Mesothelial cell of epicardium (in vitro differentiated cells): ENCODE measurements at regions not wholly inside any gene's neighbourhood (a gene's known extent, or its start where the extent isn't known, plus 50 kb on each side); places are given as distances from the start of the nearest gene placed in this dataset.

Source experiments
- DNase-seq, 2 experiments: peaks; one replicate each; pipeline ENCODE4 v3.0.0; 2021; ENCODE audit warnings: low spot score in 2 of 2; ENCODE audit not compliant: unreplicated experiment in 2 of 2
- H3K27ac Mint-ChIP-seq: 2 replicates; pipeline ENCODE4 v1.8.0; 2021; ENCODE audit warnings: mixed read lengths
- H3K27me3 Mint-ChIP-seq: 2 replicates; pipeline ENCODE4 v1.8.0; 2021; ENCODE audit warnings: low read depth, mixed read lengths
- H3K36me3 Mint-ChIP-seq: 2 replicates; pipeline ENCODE4 v1.8.0; 2021; ENCODE audit warnings: mixed read lengths
- H3K4me1 Mint-ChIP-seq: 2 replicates; pipeline ENCODE4 v1.8.0; 2021; ENCODE audit warnings: mixed read lengths
- H3K4me3 Mint-ChIP-seq: 2 replicates; pipeline ENCODE4 v1.8.0; 2021; ENCODE audit warnings: mild to moderate bottlenecking, moderate library complexity, mixed read lengths
- H3K9me3 Mint-ChIP-seq: 2 replicates; pipeline ENCODE4 v1.8.0; 2021; ENCODE audit warnings: mixed read lengths
- TF ChIP-seq, protein P1 (sequence below): fragments of 200-600 bp; sonication (generic); IDR thresholded peaks from one replicate; pipeline ENCODE4 v1.5.0; 2021; ENCODE audit warnings: antibody characterized with exemption; ENCODE audit not compliant: unreplicated experiment

- Mint-ChIP-seq H3K4me1 (no peaks in the 10 kb centered on the region), H3K27ac (no peak overlapping the region), H3K27me3 (peaks cover 72% of the 10 kb centered on the region), H3K4me3 (no peak overlapping the region), H3K9me3 (peaks cover 15% of the 10 kb centered on the region), H3K36me3 (no peaks in the 10 kb centered on the region)
- TF ChIP-seq, protein P1, sequence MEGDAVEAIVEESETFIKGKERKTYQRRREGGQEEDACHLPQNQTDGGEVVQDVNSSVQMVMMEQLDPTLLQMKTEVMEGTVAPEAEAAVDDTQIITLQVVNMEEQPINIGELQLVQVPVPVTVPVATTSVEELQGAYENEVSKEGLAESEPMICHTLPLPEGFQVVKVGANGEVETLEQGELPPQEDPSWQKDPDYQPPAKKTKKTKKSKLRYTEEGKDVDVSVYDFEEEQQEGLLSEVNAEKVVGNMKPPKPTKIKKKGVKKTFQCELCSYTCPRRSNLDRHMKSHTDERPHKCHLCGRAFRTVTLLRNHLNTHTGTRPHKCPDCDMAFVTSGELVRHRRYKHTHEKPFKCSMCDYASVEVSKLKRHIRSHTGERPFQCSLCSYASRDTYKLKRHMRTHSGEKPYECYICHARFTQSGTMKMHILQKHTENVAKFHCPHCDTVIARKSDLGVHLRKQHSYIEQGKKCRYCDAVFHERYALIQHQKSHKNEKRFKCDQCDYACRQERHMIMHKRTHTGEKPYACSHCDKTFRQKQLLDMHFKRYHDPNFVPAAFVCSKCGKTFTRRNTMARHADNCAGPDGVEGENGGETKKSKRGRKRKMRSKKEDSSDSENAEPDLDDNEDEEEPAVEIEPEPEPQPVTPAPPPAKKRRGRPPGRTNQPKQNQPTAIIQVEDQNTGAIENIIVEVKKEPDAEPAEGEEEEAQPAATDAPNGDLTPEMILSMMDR, result no peak
- DNase-seq, result no peak
These were observed 73.2 kb downstream of the FAM241B start for GRCh38 chr10:69703256-69703655.

DNA sequence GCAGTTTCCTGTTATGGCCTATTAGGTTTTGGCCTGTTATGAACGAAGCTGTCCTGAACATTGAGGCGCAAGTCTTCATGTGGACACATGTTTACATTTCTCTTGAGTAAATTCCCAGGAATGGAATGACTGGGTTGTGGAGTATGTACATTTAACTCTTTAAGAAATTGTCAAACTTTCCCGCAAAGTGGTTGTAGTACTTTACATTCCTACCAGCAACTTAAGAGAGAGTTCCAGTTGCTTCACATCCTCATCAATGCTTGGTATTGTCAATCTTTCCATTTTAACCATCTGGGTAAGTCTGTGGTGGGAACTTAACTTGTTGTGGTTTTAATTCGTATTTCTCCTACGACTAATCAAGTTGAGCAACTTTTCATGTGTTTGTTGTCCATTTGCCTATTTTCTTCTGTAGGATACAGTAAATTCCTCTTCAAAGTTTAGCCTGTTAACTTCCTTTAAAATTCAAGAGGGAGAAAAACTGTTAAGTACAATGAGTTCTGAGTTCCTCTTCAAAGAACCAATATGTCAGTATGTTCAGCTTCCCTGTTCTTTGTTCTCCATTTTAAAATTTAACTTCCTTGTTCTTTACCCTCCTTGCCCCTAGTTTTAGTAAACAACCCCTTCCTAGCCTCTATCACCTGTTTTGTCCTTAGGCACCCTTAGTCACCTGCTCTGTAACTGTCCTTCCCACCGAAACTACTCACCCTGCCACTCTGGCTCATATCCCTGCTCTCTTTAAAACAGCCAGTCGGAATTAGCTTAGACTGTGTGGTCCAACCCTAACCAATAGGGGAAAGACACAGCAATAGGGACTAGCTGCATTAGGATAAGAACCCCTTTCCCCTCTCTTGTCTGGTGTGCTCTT lies 74.0 kb downstream of the FAM241B start:
- Mint-ChIP-seq H3K4me3 (no peak overlapping the region), H3K4me1 (no peaks in the 10 kb centered on the region)

DNA sequence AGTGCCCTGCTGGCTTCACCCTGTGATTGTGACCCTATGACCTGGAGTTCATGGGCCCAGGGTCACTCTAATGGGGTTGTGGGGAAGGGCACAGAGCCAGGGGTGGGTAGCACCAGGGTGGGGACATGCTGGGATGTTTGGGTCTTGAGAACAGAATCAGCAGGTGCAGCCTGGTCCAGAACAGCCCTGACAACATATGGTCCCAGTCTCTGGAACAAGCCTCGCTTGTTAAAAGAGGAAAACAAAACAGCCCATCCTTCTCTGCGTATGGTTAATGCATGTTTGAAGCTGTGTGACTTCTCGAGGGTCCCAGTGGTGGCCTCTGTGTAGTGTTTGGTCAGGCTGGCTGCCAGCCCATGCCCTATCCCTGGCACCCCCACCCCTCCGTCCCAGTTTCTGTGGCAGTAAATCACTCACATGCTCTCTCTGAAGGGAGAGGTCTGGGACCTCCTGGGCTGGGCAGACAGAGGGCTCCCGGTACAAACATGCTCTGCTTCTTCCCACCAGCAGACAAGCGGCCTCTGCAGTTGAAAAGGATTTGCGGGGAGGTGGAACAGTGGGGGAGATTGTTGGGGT lies 79.4 kb downstream of the FAM241B start:
- TF ChIP-seq, protein P1, result no peak
- no peak overlapping the region for H3K27ac Mint-ChIP-seq
- peaks cover 2% of the 10 kb centered on the region for H3K9me3 Mint-ChIP-seq
- H3K4me1 Mint-ChIP-seq, result peaks cover 13% of the 10 kb centered on the region
- no peak overlapping the region for H3K4me3 Mint-ChIP-seq
- H3K27me3 Mint-ChIP-seq, result peaks cover 40% of the 10 kb centered on the region
- H3K36me3 Mint-ChIP-seq, result no peaks in the 10 kb centered on the region
- no peak for DNase-seq

More for the DNA sequence above, 74.0 kb downstream of the FAM241B start:
- Mint-ChIP-seq H3K27ac (no peak overlapping the region), H3K9me3 (peaks cover 12% of the 10 kb centered on the region), H3K36me3 (no peaks in the 10 kb centered on the region), H3K27me3 (peaks cover 78% of the 10 kb centered on the region)
- TF ChIP-seq, protein P1, result no peak
- DNase-seq, result no peak

DNA sequence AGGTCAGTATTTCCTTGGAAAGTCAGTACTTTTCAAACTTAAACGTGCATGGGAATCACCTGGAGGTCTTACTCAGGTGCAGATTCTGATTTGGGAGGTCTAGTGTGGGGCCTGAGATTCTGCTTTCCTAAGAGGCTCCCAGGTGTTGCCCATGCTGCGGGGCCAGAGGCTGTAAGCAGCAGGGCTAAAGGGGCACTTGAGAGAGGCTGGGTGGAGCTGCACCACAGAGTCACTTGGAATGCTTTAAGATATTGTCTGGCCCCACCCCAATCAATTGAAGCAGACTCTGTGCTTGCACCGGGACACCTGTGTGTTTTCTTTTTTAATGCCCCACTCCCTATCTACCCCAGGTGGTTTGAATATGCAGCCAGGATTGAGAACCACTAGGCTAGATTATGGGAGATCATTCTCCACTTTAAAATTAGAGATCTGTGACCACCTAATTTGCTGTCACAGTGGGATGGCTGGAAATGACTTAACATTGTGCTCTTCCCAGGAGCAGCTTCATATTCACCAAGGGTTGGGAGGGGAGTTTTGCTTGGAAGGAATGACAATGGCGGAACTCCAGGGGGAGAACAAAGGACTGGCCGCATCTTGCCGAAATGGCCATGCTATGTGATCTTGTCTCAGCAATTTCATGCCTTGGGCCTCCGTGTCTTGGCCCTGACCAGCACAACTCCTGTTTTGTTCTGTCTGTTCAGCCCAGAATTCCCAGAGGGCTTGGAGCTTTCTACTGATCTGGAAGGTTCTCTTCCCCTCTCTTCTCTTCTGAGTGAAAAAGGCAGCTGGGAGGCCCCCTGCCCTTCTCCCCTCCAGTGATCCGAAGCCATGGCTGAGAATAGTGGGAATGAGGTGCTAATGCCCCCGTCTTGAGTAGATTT lies 80.2 kb downstream of the FAM241B start:
- H3K36me3 Mint-ChIP-seq, result no peaks in the 10 kb centered on the region
- H3K27me3 Mint-ChIP-seq, result peaks cover 37% of the 10 kb centered on the region
- H3K27ac Mint-ChIP-seq, result peak overlapping the region; percentile 90
- H3K4me3 Mint-ChIP-seq, result no peak overlapping the region
- H3K9me3 Mint-ChIP-seq, result no peaks in the 10 kb centered on the region
- H3K4me1 Mint-ChIP-seq, result peaks cover 13% of the 10 kb centered on the region
- DNase-seq, result no peak
- TF ChIP-seq, protein P1, result no peak

DNA sequence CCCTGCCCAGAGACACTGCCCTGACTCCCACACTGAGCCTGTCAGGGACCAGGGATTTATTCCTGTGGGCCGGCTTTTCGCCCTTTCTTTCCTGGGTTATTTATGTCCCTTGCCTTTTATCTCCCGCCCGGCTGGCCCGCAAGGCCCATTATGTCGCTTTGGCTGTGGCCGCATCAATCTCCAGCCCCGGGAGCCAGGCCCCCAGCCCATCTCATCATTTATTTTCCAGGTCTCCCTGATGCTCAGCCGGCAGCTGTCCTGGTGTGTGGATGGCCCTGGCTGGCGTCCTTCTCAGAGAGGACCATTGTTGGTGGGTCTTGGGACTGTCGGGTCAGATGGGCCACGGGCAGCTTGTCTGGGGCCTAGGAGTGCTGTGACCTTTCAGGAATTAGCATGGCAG lies 82.3 kb downstream of the FAM241B start:
- Mint-ChIP-seq H3K27ac (no peak overlapping the region), H3K4me3 (no peak overlapping the region), H3K36me3 (no peaks in the 10 kb centered on the region)

More for the DNA sequence above, 82.3 kb downstream of the FAM241B start:
- H3K4me1 Mint-ChIP-seq, result peaks cover 13% of the 10 kb centered on the region
- peaks cover 28% of the 10 kb centered on the region for H3K27me3 Mint-ChIP-seq
- no peaks in the 10 kb centered on the region for H3K9me3 Mint-ChIP-seq
- TF ChIP-seq, protein P1, result no peak
- DNase-seq, result no peak
